ENCODE measurements at regions not wholly inside any gene's neighbourhood (a gene's known extent, or its start where the extent isn't known, plus 50 kb on each side); places are given as distances from the start of the nearest gene placed in this dataset.
"Not testable (repeated sequence)": the region's sequence is repeated elsewhere in the genome, so short reads cannot be mapped to it uniquely, and the experiment has no call there.

DNA sequence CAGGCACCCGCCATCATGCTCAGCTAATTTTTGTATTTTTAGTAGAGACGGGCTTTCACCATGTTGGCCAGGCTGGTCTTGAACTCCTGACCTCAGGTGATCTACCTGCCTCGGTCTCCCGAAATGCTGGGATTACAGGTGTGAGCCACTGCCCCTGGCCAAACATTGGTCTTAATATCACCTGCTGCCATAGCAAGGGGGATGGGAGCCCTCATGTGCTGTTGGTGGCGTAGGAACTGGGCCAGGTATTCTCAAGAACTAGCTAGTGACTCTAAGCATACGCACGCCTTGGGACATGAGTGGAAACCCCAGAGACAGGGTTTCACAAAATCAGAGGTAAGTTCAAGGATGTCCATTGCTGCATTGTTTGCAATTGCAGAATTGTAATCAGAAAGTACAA is 197.1 kb downstream of the ANKRD60 start:
- H3K27me3 ChIP-seq (replicated peaks in 1 of 2; ENCODE audit: control insufficient read depth in 2 of 2, insufficient read depth in 2 of 2, low read length in 1 of 2); H3K4me2 ChIP-seq (ENCODE audit: control insufficient read depth, insufficient read depth); SMC1A ChIA-PET (ENCODE audit: uncharacterized antibody, unreplicated experiment); H4K20me1 ChIP-seq (ENCODE audit: control insufficient read depth, insufficient read depth); H3K27ac ChIP-seq (ENCODE audit: control insufficient read depth, insufficient read depth); CTCF ChIA-PET; POLR2A ChIA-PET; H2AFZ ChIP-seq (ENCODE audit: control insufficient read depth, low read depth, low read length); intact Hi-C loops (cut with micrococcal nuclease; ENCODE audit: unreplicated experiment); H3K4me3 ChIP-seq; H3K9me3 ChIP-seq (replicated peaks; ENCODE audit: control insufficient read depth, insufficient read depth, low read length); H3K9ac ChIP-seq (ENCODE audit: control insufficient read depth, insufficient read depth, low read length); in situ Hi-C loops (cut with MboI); H3K79me2 ChIP-seq (ENCODE audit: control insufficient read depth, insufficient read depth, low read length); BruUV-seq (replicated peaks); RAD21 ChIA-PET (ENCODE audit: unreplicated experiment); FAIRE-seq; ATAC-seq; H3K4me1 ChIP-seq (ENCODE audit: control insufficient read depth, insufficient read depth, low read length); H3K36me3 ChIP-seq (ENCODE audit: control insufficient read depth in 2 of 2, insufficient read depth in 2 of 2, low read length in 1 of 2); DNase-seq (ENCODE audit: low read depth, low spot score): not testable (repeated sequence)
- 47% methylated on average over 7 of the region's 7 CpGs for WGBS (ENCODE audit: insufficient coverage, insufficient replicate concordance, low lambda C conversion rate, missing lambda C conversion rate)

DNA sequence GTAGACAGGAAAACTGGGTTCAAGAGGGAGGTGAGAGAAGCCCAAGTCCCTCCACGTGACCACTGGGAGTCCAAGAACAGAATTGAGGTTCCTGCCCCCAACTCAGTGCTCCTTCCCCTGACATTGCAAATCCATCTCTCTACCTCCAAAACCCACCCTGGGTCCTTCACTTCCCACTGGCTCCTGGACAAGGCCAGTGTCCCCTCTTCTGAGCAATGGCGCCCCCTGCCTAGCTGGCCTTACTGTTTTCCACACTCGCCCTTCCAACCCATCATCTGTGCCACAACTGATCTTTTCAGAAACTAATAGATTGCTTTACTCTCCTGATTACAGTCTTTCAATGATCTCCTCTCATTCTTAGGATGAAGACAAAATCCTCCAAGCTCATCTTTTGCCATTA is 200.3 kb downstream of the ANKRD60 start:
- in situ Hi-C loops (cut with MboI) (no loop called here), intact Hi-C loops (cut with micrococcal nuclease; ENCODE audit: unreplicated experiment) (no loop called here)
- FAIRE-seq (no peak), ATAC-seq (no peak), DNase-seq (ENCODE audit: low read depth, low spot score) (no peak)
- Histone ChIP-seq H3K4me3 (no peak overlapping the region), H4K20me1 (ENCODE audit: control insufficient read depth, insufficient read depth) (no peaks in the 10 kb centered on the region), H3K4me1 (ENCODE audit: control insufficient read depth, insufficient read depth, low read length) (no peaks in the 10 kb centered on the region), H3K9ac (ENCODE audit: control insufficient read depth, insufficient read depth, low read length) (no peak overlapping the region), H3K36me3 (ENCODE audit: control insufficient read depth in 2 of 2, insufficient read depth in 2 of 2, low read length in 1 of 2) (no peaks in the 10 kb centered on the region), H3K27ac (ENCODE audit: control insufficient read depth, insufficient read depth) (no peak overlapping the region), H3K4me2 (ENCODE audit: control insufficient read depth, insufficient read depth) (no peak overlapping the region), H3K27me3 (replicated peaks in 1 of 2; ENCODE audit: control insufficient read depth in 2 of 2, insufficient read depth in 2 of 2, low read length in 1 of 2) (peaks cover 0 to 1% of the 10 kb centered on the region in 2 experiments; a peak in 1 of 4 replicates), H2AFZ (ENCODE audit: control insufficient read depth, low read depth, low read length) (no peak overlapping the region), H3K9me3 (replicated peaks; ENCODE audit: control insufficient read depth, insufficient read depth, low read length) (no peaks in the 10 kb centered on the region), H3K79me2 (ENCODE audit: control insufficient read depth, insufficient read depth, low read length) (no peaks in the 10 kb centered on the region)
- TF ChIP-seq DPF2 (IDR thresholded peaks at IDR 0.05), result no peak
- TF ChIP-seq, protein P1, sequence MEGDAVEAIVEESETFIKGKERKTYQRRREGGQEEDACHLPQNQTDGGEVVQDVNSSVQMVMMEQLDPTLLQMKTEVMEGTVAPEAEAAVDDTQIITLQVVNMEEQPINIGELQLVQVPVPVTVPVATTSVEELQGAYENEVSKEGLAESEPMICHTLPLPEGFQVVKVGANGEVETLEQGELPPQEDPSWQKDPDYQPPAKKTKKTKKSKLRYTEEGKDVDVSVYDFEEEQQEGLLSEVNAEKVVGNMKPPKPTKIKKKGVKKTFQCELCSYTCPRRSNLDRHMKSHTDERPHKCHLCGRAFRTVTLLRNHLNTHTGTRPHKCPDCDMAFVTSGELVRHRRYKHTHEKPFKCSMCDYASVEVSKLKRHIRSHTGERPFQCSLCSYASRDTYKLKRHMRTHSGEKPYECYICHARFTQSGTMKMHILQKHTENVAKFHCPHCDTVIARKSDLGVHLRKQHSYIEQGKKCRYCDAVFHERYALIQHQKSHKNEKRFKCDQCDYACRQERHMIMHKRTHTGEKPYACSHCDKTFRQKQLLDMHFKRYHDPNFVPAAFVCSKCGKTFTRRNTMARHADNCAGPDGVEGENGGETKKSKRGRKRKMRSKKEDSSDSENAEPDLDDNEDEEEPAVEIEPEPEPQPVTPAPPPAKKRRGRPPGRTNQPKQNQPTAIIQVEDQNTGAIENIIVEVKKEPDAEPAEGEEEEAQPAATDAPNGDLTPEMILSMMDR (IDR thresholded peaks at IDR 0.05 in 2 of 3, conservative IDR thresholded peaks at IDR 0.05 in 1 of 3; ENCODE audit: control insufficient read depth in 2 of 3, extremely low read depth in 1 of 3, insufficient read depth in 1 of 3, low read depth in 3 of 3, low read length in 3 of 3), result 0 out of 6 replicates have a peak, but pooled peaks of 1 of the 3 experiments have one; percentile 20
- no TSS peak for BruUV-seq (replicated peaks)
- RAD21 ChIA-PET (ENCODE audit: unreplicated experiment), result no interaction called here
- 5% methylated on average over 3 of the region's 3 CpGs for WGBS (ENCODE audit: insufficient coverage, insufficient replicate concordance, low lambda C conversion rate, missing lambda C conversion rate)
- CTCF ChIA-PET, result no interaction called here
- SMC1A ChIA-PET (ENCODE audit: uncharacterized antibody, unreplicated experiment), result no interaction called here
- POLR2A ChIA-PET, result no interaction called here

Measured in GM12878 (cell line).